ENCODE measurements at regions not wholly inside any gene's neighbourhood (a gene's known extent, or its start where the extent isn't known, plus 50 kb on each side); places are given as distances from the start of the nearest gene placed in this dataset.

DNA sequence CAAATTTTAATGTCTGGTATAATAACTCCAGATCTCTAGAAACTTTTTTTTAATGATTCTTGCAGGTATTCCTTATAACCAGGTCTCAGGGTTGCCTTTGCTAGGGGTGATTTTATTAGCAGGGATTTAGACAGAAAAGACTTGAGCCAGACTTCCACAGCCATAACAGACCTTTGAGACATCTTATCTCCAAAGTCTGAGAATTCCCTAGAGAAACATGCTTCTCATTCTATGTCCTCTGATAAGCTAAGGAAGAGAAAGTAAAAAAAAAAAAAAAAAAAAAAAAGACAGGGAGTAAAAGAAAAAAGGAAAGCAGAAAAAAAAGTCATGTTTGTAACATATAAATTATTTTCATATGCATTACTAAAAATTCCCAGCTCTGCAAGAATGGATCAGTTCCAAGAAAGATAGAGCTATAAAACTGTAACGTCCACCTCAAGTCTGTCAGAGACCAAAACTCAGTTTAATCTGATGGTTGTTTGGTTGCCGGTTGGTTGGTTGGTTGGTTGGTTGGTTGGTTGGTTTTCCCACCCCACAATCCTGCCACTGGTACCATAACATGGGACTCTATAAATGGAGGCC is 153.8 kb downstream of the COL6A3 start:
- TF ChIP-seq POLR2A (IDR thresholded peaks at IDR 0.05) (no peak), EP300 (IDR thresholded peaks at IDR 0.05; ENCODE audit: low read depth) (no peak)
- TF ChIP-seq, protein P1, sequence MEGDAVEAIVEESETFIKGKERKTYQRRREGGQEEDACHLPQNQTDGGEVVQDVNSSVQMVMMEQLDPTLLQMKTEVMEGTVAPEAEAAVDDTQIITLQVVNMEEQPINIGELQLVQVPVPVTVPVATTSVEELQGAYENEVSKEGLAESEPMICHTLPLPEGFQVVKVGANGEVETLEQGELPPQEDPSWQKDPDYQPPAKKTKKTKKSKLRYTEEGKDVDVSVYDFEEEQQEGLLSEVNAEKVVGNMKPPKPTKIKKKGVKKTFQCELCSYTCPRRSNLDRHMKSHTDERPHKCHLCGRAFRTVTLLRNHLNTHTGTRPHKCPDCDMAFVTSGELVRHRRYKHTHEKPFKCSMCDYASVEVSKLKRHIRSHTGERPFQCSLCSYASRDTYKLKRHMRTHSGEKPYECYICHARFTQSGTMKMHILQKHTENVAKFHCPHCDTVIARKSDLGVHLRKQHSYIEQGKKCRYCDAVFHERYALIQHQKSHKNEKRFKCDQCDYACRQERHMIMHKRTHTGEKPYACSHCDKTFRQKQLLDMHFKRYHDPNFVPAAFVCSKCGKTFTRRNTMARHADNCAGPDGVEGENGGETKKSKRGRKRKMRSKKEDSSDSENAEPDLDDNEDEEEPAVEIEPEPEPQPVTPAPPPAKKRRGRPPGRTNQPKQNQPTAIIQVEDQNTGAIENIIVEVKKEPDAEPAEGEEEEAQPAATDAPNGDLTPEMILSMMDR (IDR thresholded peaks at IDR 0.05): no peak

Data from transverse colon (tissue), 3 donors.